Limb (tissue), 2 donors: ENCODE measurements at regions not wholly inside any gene's neighbourhood (a gene's known extent, or its start where the extent isn't known, plus 50 kb on each side); places are given as distances from the start of the nearest gene placed in this dataset.
"Not testable (repeated sequence)": the region's sequence is repeated elsewhere in the genome, so short reads cannot be mapped to it uniquely, and the experiment has no call there.

Experiments used
- DNase-seq, 2 donors: peaks; one replicate each; pipeline ENCODE4 v3.0.0-alpha.2; 2016; ENCODE audit errors: extremely low spot score in 2 of 2

GRCh38 chr2:234695981-234696380 is 199.1 kb upstream of the ARL4C start:
- no peak for DNase-seq

GRCh38 chr2:234694244-234695013 is 197.5 kb upstream of the ARL4C start:
- DNase-seq: no peak

GRCh38 chr2:234693681-234694190 is 196.9 kb upstream of the ARL4C start:
- not testable (repeated sequence) for DNase-seq

- DNase-seq: not testable (repeated sequence)
These were observed 196.3 kb upstream of the ARL4C start for GRCh38 chr2:234693191-234693590.

GRCh38 chr2:234691968-234692955 is 195.4 kb upstream of the ARL4C start:
- no peak for DNase-seq

- no peak for DNase-seq
These were observed 194.3 kb upstream of the ARL4C start for GRCh38 chr2:234691214-234691575.

- peak; percentile 55 to 71 for DNase-seq
These were observed 193.8 kb upstream of the ARL4C start for GRCh38 chr2:234690569-234691213.

GRCh38 chr2:234689911-234690379 is 193.1 kb upstream of the ARL4C start:
- DNase-seq: no peak

- DNase-seq: no peak
These were observed 191.0 kb upstream of the ARL4C start for GRCh38 chr2:234687718-234688475.

GRCh38 chr2:234686088-234686890 is 189.4 kb upstream of the ARL4C start:
- no peak for DNase-seq

GRCh38 chr2:234684466-234684865 is 187.6 kb upstream of the ARL4C start:
- no peak for DNase-seq

GRCh38 chr2:234683950-234684349 is 187.1 kb upstream of the ARL4C start:
- no peak for DNase-seq

GRCh38 chr2:234682492-234683228 is 185.8 kb upstream of the ARL4C start:
- peak in 1 of 2 donors; percentile 51 for DNase-seq

- no peak for DNase-seq
These were observed 184.1 kb upstream of the ARL4C start for GRCh38 chr2:234680688-234681619.

- DNase-seq: peak in 1 of 2 donors; percentile 60
These were observed 183.1 kb upstream of the ARL4C start for GRCh38 chr2:234679741-234680687.

GRCh38 chr2:234679301-234679740 is 182.4 kb upstream of the ARL4C start:
- no peak for DNase-seq

- no peak for DNase-seq
These were observed 181.8 kb upstream of the ARL4C start for GRCh38 chr2:234678711-234679110.
